ENCODE measurements at regions not wholly inside any gene's neighbourhood (a gene's known extent, or its start where the extent isn't known, plus 50 kb on each side); places are given as distances from the start of the nearest gene placed in this dataset.

DNA sequence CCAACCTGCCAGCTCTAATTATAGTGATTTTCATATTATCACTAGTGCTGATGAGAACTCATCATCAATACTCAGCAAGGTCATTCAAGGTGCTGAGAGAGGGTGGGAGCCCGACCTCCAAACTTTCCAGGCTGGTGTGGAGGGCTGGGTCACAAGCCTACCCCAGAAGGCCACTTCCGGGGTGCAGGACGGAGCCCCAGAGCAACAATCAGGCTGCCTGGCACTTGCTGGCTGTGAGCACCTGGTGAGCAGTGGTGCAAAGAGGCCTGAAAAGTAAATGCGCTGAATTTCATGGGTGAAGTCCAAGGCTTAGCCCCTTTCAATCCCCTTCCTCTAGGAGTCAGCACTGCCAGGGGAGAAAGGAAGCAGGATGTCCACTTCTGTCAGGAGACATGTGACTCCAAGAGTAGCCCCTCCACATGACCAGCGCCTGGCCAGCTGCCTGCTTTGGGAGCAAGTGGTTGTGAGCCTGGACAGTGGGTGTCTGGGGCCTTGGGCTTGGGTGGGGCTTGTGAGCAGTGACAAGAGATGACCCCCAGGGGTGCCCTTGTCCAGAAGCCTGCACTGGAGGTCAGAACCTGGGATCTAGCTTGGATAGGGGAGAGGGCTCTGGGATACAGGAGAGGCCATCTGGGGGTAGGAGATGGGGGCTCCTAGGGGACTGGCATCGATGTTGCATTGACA lies 165.0 kb upstream of the TLE3 start:
- TF ChIP-seq ZNF274 (IDR thresholded peaks at IDR 0.05; ENCODE audit: low read depth, low read length) (no peak), SUZ12 (IDR thresholded peaks at IDR 0.05; ENCODE audit: extremely low read depth, insufficient read depth, insufficient read length) (no peak)

Measured in NT2/D1 (cell line).